ENCODE measurements at regions not wholly inside any gene's neighbourhood (a gene's known extent, or its start where the extent isn't known, plus 50 kb on each side); places are given as distances from the start of the nearest gene placed in this dataset.

GRCh38 chr4:63986253-63986652 lies 423.0 kb downstream of the TECRL start:
- TF ChIP-seq CTCF (IDR thresholded peaks at IDR 0.05) (no peak), POLR2A (IDR thresholded peaks at IDR 0.05) (no peak), POLR2AphosphoS5 (IDR thresholded peaks at IDR 0.05; ENCODE audit: insufficient read depth in 1 of 2, low read depth in 1 of 2) (no peak)
